GM18498 (cell line): ENCODE measurements at regions not wholly inside any gene's neighbourhood (a gene's known extent, or its start where the extent isn't known, plus 50 kb on each side); places are given as distances from the start of the nearest gene placed in this dataset.
"Not testable (repeated sequence)": the region's sequence is repeated elsewhere in the genome, so short reads cannot be mapped to it uniquely, and the experiment has no call there.

Experiments used
- ATAC-seq: cut with Tn5 transposase; IDR thresholded peaks from one replicate; pipeline ENCODE4 v1.9.1; 2021; ENCODE audit warnings: mild to moderate bottlenecking, moderate library complexity; ENCODE audit not compliant: unreplicated experiment

GRCh38 chr5:8831854-8832253 is 714.0 kb downstream of the SEMA5A start:
- ATAC-seq: no peak

GRCh38 chr5:8839361-8840055 is 706.4 kb downstream of the SEMA5A start:
- no peak for ATAC-seq

DNA sequence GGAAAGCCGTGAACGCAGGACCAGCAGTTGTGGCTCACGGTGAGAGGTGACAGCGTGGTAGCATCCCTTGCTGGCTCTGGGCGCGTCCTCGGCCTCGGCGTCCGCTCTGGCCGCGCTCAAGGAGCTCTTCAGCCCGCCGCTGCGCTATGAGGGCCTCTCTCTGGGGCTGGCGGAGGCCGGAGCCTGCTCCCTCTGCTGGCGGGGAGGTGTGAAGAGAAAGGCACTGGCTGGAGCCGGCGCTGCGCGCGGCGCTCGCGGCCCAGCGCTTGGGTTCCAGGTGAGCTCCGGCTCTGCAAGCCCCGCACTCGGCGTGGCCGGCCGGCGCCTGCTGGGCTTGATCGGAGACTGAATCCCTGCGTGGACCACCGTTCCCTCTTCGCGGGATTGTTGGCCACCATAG is 705.6 kb downstream of the SEMA5A start:
- ATAC-seq: no peak

DNA sequence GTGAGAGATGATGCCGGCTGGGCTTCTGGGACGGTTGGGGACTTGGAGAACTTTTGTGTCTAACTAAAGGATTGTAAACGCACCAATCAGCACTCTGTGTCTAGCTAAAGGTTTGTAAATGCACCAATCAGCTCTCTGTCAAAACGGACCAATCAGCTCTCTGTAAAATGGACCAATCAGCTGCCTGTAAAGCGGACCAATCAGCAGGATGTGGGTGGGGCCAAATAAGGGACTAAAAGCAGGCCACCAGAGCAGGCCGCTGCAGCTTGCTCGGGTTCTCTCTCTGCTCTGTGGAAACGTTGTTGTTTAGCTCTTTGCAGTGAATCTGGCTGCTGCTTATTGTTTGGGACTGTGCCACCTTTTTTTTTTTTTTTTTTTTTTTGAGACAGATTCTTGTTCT is 705.1 kb downstream of the SEMA5A start:
- not testable (repeated sequence) for ATAC-seq

DNA sequence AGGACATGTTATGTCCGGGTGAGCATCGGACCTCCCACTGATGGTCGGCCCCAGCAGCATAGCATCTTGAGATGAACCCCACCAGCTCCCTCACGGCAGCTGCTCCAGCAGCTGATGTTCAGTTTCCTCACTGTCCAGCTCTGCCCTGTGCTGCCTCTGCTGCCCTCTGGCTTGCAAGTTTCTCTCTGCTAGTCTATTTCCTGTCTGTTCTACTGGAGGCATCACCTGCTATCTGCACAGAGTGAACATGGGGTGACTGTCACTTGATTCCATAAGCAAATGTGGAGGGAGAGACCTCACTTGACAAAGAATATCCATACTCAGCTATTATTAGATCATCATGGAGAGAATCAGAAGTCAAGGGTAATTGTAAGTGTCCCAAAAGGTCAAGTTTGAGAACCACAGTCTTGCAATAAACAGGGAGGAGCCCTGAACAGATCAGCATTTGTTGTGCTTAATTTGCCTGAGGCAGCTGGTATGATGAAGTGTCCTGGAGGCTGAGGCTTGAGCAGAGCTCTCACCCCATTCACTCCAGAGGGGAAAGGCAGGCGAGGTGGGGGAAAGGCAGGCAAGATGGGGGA is 702.8 kb downstream of the SEMA5A start:
- no peak for ATAC-seq

DNA sequence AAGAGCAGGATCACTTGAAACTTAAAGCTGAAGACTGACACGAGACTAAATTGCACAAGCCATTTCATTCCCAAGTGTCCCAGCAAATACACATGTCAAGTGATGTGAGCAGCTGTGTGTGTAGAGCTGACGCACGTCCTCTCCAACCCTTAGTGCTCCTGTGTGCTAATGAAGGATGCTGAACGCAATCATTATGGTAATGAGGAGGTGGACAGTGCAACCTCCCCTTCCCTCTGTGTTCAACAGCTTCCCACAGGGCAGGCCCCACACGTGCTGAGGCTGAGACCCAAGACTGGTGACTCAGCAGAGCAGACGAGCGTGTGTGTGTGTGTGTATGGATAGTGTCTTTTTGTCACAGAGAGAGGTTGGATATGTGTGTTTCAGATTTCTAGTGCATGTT is 702.1 kb downstream of the SEMA5A start:
- ATAC-seq: no peak

- no peak for ATAC-seq
Observed at GRCh38 chr5:8844206-8844605, 701.7 kb downstream of the SEMA5A start.

- no peak for ATAC-seq
Observed at GRCh38 chr5:8844847-8845246, 701.0 kb downstream of the SEMA5A start.

DNA sequence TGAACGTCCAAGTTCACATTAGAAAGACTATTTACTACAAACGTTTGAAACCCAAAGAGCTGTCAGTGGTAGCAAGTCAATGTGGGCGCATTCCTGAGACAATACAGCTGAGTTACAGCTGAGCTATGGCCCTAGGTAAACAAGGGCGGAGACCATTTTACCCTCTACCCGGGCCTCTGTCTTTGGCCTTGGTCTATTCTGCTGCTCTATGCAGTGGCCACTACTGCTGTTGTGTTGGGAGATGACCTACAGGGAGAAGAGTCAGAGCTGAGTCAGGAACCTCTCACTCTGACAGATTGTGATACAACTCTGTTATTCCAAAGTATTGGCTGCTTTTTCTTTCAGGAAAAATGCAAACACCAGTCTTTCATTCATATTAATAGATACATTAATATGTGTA is 700.6 kb downstream of the SEMA5A start:
- ATAC-seq: no peak

DNA sequence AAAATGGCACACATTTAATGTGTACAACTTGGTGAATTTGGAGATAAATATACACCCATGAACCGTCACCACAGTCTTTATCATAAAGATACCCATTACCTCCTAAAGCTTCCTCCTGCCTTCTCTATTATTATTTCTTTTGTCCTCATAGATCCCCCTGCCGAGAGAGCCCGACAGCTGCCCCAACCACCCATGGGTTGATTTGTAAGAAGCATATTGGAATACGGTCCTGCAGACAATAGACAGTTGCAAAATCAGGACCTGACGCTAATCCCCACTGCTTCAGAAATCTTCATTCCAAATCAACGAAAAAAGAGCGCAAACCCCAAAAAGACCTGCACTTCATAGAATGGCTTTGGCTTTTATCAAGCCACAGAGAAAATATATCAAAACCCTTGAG is 697.5 kb downstream of the SEMA5A start:
- no peak for ATAC-seq

DNA sequence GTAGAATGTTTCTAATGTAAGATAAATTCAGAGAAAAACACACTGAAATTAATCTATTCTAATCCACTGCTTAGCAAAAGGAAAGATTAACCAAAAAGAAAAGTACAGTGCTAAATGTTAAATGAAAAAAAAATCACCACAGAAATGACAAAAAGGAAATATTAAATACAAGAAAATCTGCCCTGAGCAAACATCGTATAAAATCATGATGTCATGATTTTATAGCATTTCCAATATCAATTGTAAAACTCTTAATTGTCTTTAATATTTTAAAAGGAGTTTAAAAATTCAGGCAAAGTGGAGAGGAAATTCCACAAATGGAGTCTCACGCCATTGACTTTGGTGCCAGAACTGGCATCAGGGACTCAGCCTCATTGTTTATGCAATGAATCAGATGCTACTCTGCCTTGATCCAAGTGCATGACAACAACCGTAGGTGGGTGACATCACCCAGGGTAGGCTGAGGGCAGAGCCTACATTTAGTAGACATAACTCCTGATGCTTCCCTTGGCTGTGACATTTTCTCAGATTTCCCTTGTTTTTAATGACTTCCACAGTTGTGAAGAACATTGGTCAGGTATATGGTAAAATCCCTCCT is 696.8 kb downstream of the SEMA5A start:
- ATAC-seq: no peak

DNA sequence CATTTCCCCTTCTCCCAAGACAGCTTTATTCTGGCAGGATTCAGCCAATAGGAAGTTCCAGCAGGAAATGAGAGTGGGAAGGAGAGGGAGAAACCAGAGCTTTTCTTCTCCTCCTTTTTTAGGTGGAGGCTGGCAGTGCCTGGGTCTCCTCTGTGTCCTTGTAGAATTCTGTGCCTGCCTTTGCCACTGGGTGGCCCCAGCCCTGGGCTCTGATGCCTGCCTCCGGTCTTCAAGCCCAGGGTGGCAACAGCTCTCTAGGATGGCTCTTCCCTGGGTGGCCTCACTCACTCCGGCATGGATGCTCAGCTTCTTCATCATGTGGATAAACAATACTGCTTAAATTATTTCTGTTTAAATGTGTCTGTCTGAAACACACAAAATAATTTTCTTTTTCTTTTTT is 694.8 kb downstream of the SEMA5A start:
- ATAC-seq: no peak

GRCh38 chr5:8857051-8857450 is 688.8 kb downstream of the SEMA5A start:
- ATAC-seq: no peak

GRCh38 chr5:8861764-8862163 is 684.1 kb downstream of the SEMA5A start:
- ATAC-seq: no peak

DNA sequence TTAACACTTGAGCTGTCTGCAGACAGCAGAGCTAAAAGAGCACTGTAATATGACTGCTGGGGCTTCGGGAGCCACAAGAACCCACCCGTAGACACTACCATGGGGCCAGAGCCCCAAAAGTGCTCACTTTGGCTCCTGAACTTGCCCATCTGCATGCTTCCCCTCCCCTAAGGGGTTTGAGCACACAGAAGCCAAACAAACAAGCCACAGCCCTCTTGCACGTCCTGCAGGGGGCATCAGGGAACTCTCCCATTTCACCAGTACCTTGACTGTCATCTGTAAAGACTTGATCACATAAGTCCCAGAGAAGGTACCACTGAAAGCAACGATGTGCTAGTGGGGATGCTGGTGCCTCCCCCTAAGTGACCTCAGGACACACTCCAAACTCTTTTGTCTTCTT is 681.8 kb downstream of the SEMA5A start:
- no peak for ATAC-seq

DNA sequence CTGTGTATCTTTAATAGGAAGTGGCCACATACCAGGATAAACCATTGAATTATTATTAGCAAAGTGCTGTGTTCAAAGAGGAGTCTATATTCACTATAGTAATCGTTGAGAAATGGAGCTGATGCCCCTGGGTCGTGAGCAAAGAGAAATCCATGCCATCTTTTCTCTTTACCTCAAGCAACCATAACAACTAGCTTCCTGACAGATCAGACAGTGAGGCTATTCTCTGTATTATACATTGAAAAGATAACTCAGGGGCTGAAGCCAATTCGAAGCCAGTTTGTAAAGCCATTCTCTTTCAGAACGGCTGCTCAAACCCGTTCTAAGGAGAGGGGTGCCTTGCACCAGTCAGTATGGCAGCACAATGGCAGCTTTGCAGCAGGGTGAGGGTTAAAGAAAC is 680.6 kb downstream of the SEMA5A start:
- no peak for ATAC-seq

GRCh38 chr5:8865686-8866374 is 680.0 kb downstream of the SEMA5A start:
- ATAC-seq: no peak

GRCh38 chr5:8868283-8868682 is 677.6 kb downstream of the SEMA5A start:
- no peak for ATAC-seq

DNA sequence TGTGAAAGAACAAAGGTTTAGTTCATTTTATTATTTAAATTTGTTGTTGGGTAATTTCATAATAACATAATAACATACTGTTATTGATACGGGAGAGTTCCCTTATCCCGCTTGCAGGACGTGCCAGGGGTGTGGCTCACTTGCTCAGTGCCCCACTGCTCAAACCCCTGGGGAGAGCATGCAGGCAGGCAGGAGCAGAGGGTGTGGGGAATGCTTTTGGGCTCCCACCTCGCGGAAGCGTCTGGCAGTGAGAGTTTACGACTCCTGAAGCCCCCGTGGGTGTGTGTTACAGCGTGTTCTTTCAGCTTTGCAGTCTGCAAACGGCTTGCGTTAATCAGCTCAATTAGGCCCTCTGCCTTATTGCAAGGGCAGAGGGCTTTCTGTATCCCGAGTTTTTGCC is 675.9 kb downstream of the SEMA5A start:
- no peak for ATAC-seq

DNA sequence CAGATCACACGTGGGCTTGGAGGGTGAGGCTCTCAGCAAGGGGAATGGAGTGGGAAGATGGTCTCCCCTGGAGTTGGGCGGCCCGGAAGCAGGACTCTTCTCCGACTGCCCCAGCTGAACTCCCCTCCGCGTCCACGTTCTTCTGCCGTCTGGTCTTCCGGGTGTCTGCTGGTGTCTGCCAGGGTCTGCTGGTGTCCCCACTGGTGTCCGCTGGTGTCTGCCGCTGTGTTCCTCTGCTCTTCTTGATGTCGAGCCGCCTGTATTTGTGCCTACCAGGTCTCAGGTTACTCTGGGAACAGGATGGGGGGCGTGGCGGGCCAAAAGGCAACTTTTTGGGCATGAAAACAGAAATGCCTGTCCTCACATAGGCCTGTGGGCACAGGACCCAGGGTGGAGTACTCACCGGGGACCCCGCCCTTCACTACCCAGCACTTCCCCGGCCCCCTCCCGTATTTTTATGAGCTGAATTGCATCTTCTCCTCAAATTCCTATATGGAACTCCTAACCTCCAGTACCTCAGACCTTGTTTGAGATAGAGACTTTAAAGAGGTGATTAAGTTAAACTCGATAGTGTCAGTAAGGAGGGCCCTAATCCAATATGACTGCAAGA is 675.4 kb downstream of the SEMA5A start:
- no peak for ATAC-seq

DNA sequence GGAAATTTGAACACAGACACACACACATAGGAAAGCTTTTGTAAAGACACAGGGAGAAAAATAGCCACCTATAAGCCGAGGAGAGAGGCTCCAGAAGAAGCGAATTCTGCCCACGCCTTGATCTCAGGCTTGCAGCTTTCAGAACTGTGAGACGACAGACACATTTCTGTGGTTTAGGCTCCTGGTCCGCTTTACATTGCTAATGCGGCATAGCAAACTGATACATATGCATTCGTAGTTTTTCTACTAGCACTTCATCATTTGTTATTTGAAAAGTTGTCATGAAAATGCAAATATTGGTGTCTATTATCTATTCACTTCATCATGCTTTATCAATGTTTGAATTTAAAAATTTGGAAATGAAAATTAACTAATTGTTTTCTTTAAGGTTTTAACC is 674.9 kb downstream of the SEMA5A start:
- ATAC-seq: no peak

- ATAC-seq: no peak
Observed at GRCh38 chr5:8871446-8871845, 674.4 kb downstream of the SEMA5A start.
